ENCODE measurements at regions not wholly inside any gene's neighbourhood (a gene's known extent, or its start where the extent isn't known, plus 50 kb on each side); places are given as distances from the start of the nearest gene placed in this dataset.

GRCh38 chr4:189046642-189047041, 894.0 kb upstream of the FRG1 start:
- no peak overlapping the region for H3K27ac Mint-ChIP-seq (ENCODE audit: unreplicated experiment)
- no peak for DNase-seq

GRCh38 chr4:189048119-189048518, 892.6 kb upstream of the FRG1 start:
- Mint-ChIP-seq H3K36me3 (ENCODE audit: unreplicated experiment) (no peaks in the 10 kb centered on the region), H3K4me1 (ENCODE audit: low read depth, unreplicated experiment) (no peaks in the 10 kb centered on the region), H3K27me3 (ENCODE audit: unreplicated experiment) (no peaks in the 10 kb centered on the region), H3K4me3 (ENCODE audit: unreplicated experiment) (no peak overlapping the region), H3K9me3 (ENCODE audit: unreplicated experiment) (no peaks in the 10 kb centered on the region), H3K27ac (ENCODE audit: unreplicated experiment) (no peak overlapping the region)
- TF ChIP-seq CTCF (IDR thresholded peaks at IDR 0.05; ENCODE audit: partially characterized antibody, unreplicated experiment): no peak
- no peak for DNase-seq

More at GRCh38 chr4:189046642-189047041, 894.0 kb upstream of the FRG1 start:
- no peaks in the 10 kb centered on the region for H3K27me3 Mint-ChIP-seq (ENCODE audit: unreplicated experiment)
- no peak overlapping the region for H3K4me3 Mint-ChIP-seq (ENCODE audit: unreplicated experiment)
- no peaks in the 10 kb centered on the region for H3K4me1 Mint-ChIP-seq (ENCODE audit: low read depth, unreplicated experiment)
- no peaks in the 10 kb centered on the region for H3K36me3 Mint-ChIP-seq (ENCODE audit: unreplicated experiment)
- no peak for TF ChIP-seq CTCF (IDR thresholded peaks at IDR 0.05; ENCODE audit: partially characterized antibody, unreplicated experiment)
- H3K9me3 Mint-ChIP-seq (ENCODE audit: unreplicated experiment): no peaks in the 10 kb centered on the region

- no peak for TF ChIP-seq CTCF (IDR thresholded peaks at IDR 0.05; ENCODE audit: partially characterized antibody, unreplicated experiment)
- Mint-ChIP-seq H3K4me1 (ENCODE audit: low read depth, unreplicated experiment) (no peaks in the 10 kb centered on the region), H3K9me3 (ENCODE audit: unreplicated experiment) (no peaks in the 10 kb centered on the region), H3K27ac (ENCODE audit: unreplicated experiment) (no peak overlapping the region), H3K27me3 (ENCODE audit: unreplicated experiment) (no peaks in the 10 kb centered on the region), H3K4me3 (ENCODE audit: unreplicated experiment) (no peak overlapping the region), H3K36me3 (ENCODE audit: unreplicated experiment) (no peaks in the 10 kb centered on the region)
- no peak for DNase-seq
These were observed 891.0 kb upstream of the FRG1 start for GRCh38 chr4:189049682-189050081.

- Mint-ChIP-seq H3K27me3 (ENCODE audit: unreplicated experiment) (no peaks in the 10 kb centered on the region), H3K36me3 (ENCODE audit: unreplicated experiment) (no peaks in the 10 kb centered on the region), H3K4me1 (ENCODE audit: low read depth, unreplicated experiment) (no peaks in the 10 kb centered on the region), H3K9me3 (ENCODE audit: unreplicated experiment) (no peaks in the 10 kb centered on the region), H3K4me3 (ENCODE audit: unreplicated experiment) (no peak overlapping the region), H3K27ac (ENCODE audit: unreplicated experiment) (no peak overlapping the region)
- TF ChIP-seq CTCF (IDR thresholded peaks at IDR 0.05; ENCODE audit: partially characterized antibody, unreplicated experiment): no peak
- DNase-seq: no peak
These were observed 890.0 kb upstream of the FRG1 start for GRCh38 chr4:189050643-189051042.

GRCh38 chr4:189053621-189054020, 887.1 kb upstream of the FRG1 start:
- Mint-ChIP-seq H3K4me3 (ENCODE audit: unreplicated experiment) (no peak overlapping the region), H3K9me3 (ENCODE audit: unreplicated experiment) (peaks cover 2% of the 10 kb centered on the region), H3K27ac (ENCODE audit: unreplicated experiment) (no peak overlapping the region), H3K36me3 (ENCODE audit: unreplicated experiment) (no peaks in the 10 kb centered on the region), H3K4me1 (ENCODE audit: low read depth, unreplicated experiment) (no peaks in the 10 kb centered on the region), H3K27me3 (ENCODE audit: unreplicated experiment) (no peaks in the 10 kb centered on the region)
- no peak for DNase-seq
- TF ChIP-seq CTCF (IDR thresholded peaks at IDR 0.05; ENCODE audit: partially characterized antibody, unreplicated experiment): no peak

Measured in glutamatergic neuron (in vitro differentiated cells).